ENCODE measurements at regions not wholly inside any gene's neighbourhood (a gene's known extent, or its start where the extent isn't known, plus 50 kb on each side); places are given as distances from the start of the nearest gene placed in this dataset.

GRCh38 chr5:4019009-4019769 is 423.6 kb downstream of the IRX1 start:
- H3K4me3 ChIP-seq (ENCODE audit: low read depth, low read length): no peak overlapping the region
- ChIA-PET CTCF (no interaction called here), POLR2A (no interaction called here)
- no peak for TF ChIP-seq CTCF (IDR thresholded peaks at IDR 0.05; ENCODE audit: insufficient read depth, low read length, missing control alignments)
- DNase-seq (ENCODE audit: low read depth, low spot score): no peak

- POLR2A ChIA-PET: no interaction called here
- H3K4me3 ChIP-seq (ENCODE audit: low read depth, low read length): no peak overlapping the region
- no peak for DNase-seq (ENCODE audit: low read depth, low spot score)
- CTCF ChIA-PET: no interaction called here
- TF ChIP-seq CTCF (IDR thresholded peaks at IDR 0.05; ENCODE audit: insufficient read depth, low read length, missing control alignments): no peak
Observed at GRCh38 chr5:4019841-4020240, 424.2 kb downstream of the IRX1 start.

- DNase-seq (ENCODE audit: low read depth, low spot score): no peak
- TF ChIP-seq CTCF (IDR thresholded peaks at IDR 0.05; ENCODE audit: insufficient read depth, low read length, missing control alignments): no peak
- no peak overlapping the region for H3K4me3 ChIP-seq (ENCODE audit: low read depth, low read length)
- ChIA-PET POLR2A (no interaction called here), CTCF (no interaction called here)
Observed at GRCh38 chr5:4020400-4020799, 424.8 kb downstream of the IRX1 start.

GRCh38 chr5:4022056-4022670 is 426.5 kb downstream of the IRX1 start:
- DNase-seq (ENCODE audit: low read depth, low spot score): no peak
- no peak for TF ChIP-seq CTCF (IDR thresholded peaks at IDR 0.05; ENCODE audit: insufficient read depth, low read length, missing control alignments)
- POLR2A ChIA-PET: no interaction called here
- H3K4me3 ChIP-seq (ENCODE audit: low read depth, low read length): no peak overlapping the region
- CTCF ChIA-PET: no interaction called here

- no peak overlapping the region for H3K4me3 ChIP-seq (ENCODE audit: low read depth, low read length)
- CTCF ChIA-PET: no interaction called here
- no peak for DNase-seq (ENCODE audit: low read depth, low spot score)
- TF ChIP-seq CTCF (IDR thresholded peaks at IDR 0.05; ENCODE audit: insufficient read depth, low read length, missing control alignments): no peak
- POLR2A ChIA-PET: no interaction called here
Observed at GRCh38 chr5:4023091-4023752, 427.6 kb downstream of the IRX1 start.

- TF ChIP-seq CTCF (IDR thresholded peaks at IDR 0.05; ENCODE audit: insufficient read depth, low read length, missing control alignments): no peak
- POLR2A ChIA-PET: no interaction called here
- CTCF ChIA-PET: no interaction called here
- no peak for DNase-seq (ENCODE audit: low read depth, low spot score)
- no peak overlapping the region for H3K4me3 ChIP-seq (ENCODE audit: low read depth, low read length)
Observed at GRCh38 chr5:4023753-4024335, 428.2 kb downstream of the IRX1 start.
